ENCODE measurements at regions not wholly inside any gene's neighbourhood (a gene's known extent, or its start where the extent isn't known, plus 50 kb on each side); places are given as distances from the start of the nearest gene placed in this dataset.

GRCh38 chr3:191003742-191004141 lies 141.2 kb upstream of the GMNC start:
- Mint-ChIP-seq H3K9me3 (ENCODE audit: unreplicated experiment) (no peaks in the 10 kb centered on the region), H3K4me1 (ENCODE audit: low read depth, unreplicated experiment) (peaks cover 4% of the 10 kb centered on the region), H3K27ac (ENCODE audit: unreplicated experiment) (no peak overlapping the region), H3K36me3 (ENCODE audit: unreplicated experiment) (no peaks in the 10 kb centered on the region), H3K4me3 (ENCODE audit: unreplicated experiment) (no peak overlapping the region), H3K27me3 (ENCODE audit: unreplicated experiment) (peaks cover 1% of the 10 kb centered on the region)
- TF ChIP-seq, protein P1, sequence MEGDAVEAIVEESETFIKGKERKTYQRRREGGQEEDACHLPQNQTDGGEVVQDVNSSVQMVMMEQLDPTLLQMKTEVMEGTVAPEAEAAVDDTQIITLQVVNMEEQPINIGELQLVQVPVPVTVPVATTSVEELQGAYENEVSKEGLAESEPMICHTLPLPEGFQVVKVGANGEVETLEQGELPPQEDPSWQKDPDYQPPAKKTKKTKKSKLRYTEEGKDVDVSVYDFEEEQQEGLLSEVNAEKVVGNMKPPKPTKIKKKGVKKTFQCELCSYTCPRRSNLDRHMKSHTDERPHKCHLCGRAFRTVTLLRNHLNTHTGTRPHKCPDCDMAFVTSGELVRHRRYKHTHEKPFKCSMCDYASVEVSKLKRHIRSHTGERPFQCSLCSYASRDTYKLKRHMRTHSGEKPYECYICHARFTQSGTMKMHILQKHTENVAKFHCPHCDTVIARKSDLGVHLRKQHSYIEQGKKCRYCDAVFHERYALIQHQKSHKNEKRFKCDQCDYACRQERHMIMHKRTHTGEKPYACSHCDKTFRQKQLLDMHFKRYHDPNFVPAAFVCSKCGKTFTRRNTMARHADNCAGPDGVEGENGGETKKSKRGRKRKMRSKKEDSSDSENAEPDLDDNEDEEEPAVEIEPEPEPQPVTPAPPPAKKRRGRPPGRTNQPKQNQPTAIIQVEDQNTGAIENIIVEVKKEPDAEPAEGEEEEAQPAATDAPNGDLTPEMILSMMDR (IDR thresholded peaks at IDR 0.05; ENCODE audit: partially characterized antibody, unreplicated experiment) = no peak
- DNase-seq = no peak

DNA sequence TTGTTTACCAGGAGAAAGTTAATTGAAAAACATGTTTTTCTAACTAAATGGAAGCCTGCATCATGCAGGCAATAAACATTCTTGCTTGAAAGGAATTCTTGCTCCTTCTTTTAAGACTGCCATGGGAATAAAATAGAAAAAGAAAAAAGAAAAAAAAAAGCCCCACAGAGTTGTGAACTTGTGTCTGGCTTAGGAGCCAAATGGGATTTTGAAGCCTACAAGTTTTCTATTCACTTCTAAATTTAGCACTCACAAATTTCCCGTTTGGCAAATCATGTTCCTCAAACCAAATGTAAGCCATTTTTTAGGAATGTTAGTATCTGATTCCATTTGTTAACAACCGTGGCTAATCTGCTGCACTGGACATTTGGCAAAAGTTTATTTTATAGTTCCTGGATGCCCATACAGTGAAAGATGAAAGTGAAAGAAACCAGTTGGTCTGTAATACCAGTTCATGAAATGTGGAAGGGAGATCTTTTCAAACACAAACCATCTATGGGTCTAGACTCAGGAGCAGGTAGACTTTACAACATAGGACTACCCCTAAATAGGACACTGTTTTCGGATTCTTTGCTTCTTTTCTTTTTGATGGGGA lies 133.8 kb upstream of the GMNC start:
- no peak overlapping the region for H3K27ac Mint-ChIP-seq (ENCODE audit: unreplicated experiment)

DNA sequence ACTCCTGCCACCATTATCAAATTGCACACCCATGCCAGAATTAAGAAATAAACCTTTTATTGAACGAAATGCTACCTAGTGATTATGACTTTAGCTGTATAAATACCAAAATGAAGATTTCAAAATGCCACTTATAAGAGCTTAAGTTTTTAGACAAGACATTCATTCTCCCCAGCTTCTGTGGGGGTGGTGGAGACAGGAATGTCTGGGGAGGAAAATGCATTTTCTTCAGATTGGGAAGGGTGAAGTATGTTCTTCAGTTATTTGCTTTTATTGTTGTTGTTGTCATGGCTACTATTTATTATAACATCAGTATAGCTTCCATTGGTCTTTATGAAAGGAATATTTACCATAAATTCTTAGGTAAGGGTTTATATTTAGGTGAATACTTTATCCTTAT lies 132.7 kb upstream of the GMNC start:
- no peaks in the 10 kb centered on the region for H3K36me3 Mint-ChIP-seq (ENCODE audit: unreplicated experiment)
- peaks cover 2% of the 10 kb centered on the region for H3K9me3 Mint-ChIP-seq (ENCODE audit: unreplicated experiment)
- DNase-seq = no peak
- TF ChIP-seq, protein P1 (IDR thresholded peaks at IDR 0.05; ENCODE audit: partially characterized antibody, unreplicated experiment) = no peak
- H3K4me3 Mint-ChIP-seq (ENCODE audit: unreplicated experiment) = no peak overlapping the region
- H3K27ac Mint-ChIP-seq (ENCODE audit: unreplicated experiment) = no peak overlapping the region
- peaks cover under 1% of the 10 kb centered on the region for H3K27me3 Mint-ChIP-seq (ENCODE audit: unreplicated experiment)
- H3K4me1 Mint-ChIP-seq (ENCODE audit: low read depth, unreplicated experiment) = no peaks in the 10 kb centered on the region

More for the DNA sequence above, 133.8 kb upstream of the GMNC start:
- H3K4me3 Mint-ChIP-seq (ENCODE audit: unreplicated experiment) = no peak overlapping the region
- H3K4me1 Mint-ChIP-seq (ENCODE audit: low read depth, unreplicated experiment) = no peaks in the 10 kb centered on the region
- peaks cover 1% of the 10 kb centered on the region for H3K27me3 Mint-ChIP-seq (ENCODE audit: unreplicated experiment)
- DNase-seq = no peak
- no peaks in the 10 kb centered on the region for H3K36me3 Mint-ChIP-seq (ENCODE audit: unreplicated experiment)
- peaks cover 2% of the 10 kb centered on the region for H3K9me3 Mint-ChIP-seq (ENCODE audit: unreplicated experiment)
- TF ChIP-seq, protein P1 (IDR thresholded peaks at IDR 0.05; ENCODE audit: partially characterized antibody, unreplicated experiment) = no peak

DNA sequence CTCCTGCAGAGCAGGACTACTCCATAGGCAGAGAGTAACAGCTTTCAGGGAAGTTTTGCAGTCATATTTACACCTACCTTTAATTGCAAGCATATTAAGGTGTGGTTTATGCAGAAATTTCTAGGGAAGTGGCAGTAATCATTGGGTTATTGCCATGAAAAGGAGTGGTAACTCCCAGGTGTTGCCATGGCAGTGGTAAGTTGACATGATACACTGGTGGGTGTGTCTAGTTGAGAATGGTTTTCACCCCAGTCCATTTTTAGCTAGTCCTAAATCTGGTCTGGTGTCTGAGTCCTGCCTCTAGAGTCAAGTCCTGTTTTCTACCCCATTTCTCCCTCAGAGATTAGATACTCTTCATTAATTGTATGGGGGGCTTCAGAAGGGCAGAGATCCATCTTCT lies 128.4 kb upstream of the GMNC start:
- Mint-ChIP-seq H3K27ac (ENCODE audit: unreplicated experiment) (no peak overlapping the region), H3K4me3 (ENCODE audit: unreplicated experiment) (no peak overlapping the region), H3K27me3 (ENCODE audit: unreplicated experiment) (peaks cover 1% of the 10 kb centered on the region), H3K36me3 (ENCODE audit: unreplicated experiment) (peaks cover 17% of the 10 kb centered on the region), H3K4me1 (ENCODE audit: low read depth, unreplicated experiment) (no peaks in the 10 kb centered on the region), H3K9me3 (ENCODE audit: unreplicated experiment) (peaks cover 3% of the 10 kb centered on the region)
- DNase-seq = no peak
- TF ChIP-seq, protein P1 (IDR thresholded peaks at IDR 0.05; ENCODE audit: partially characterized antibody, unreplicated experiment) = no peak

- Mint-ChIP-seq H3K4me1 (ENCODE audit: low read depth, unreplicated experiment) (no peaks in the 10 kb centered on the region), H3K4me3 (ENCODE audit: unreplicated experiment) (no peak overlapping the region), H3K36me3 (ENCODE audit: unreplicated experiment) (peaks cover 17% of the 10 kb centered on the region), H3K9me3 (ENCODE audit: unreplicated experiment) (peaks cover 1% of the 10 kb centered on the region), H3K27me3 (ENCODE audit: unreplicated experiment) (peaks cover 1% of the 10 kb centered on the region), H3K27ac (ENCODE audit: unreplicated experiment) (no peak overlapping the region)
- TF ChIP-seq, protein P1 (IDR thresholded peaks at IDR 0.05; ENCODE audit: partially characterized antibody, unreplicated experiment) = no peak
- DNase-seq = no peak
Observed at GRCh38 chr3:190989218-190989617, 126.7 kb upstream of the GMNC start.

Measured in glutamatergic neuron (in vitro differentiated cells).